Endodermal cell (in vitro differentiated cells): ENCODE measurements at regions not wholly inside any gene's neighbourhood (a gene's known extent, or its start where the extent isn't known, plus 50 kb on each side); places are given as distances from the start of the nearest gene placed in this dataset.

Source experiments
- DNase-seq: peaks from one replicate; pipeline ENCODE4 v3.0.0-alpha.2; 2017
- H3K27ac ChIP-seq: 2 replicates; pipeline ENCODE4 v1.5.1; 2013; ENCODE audit warnings: mild to moderate bottlenecking, low read depth, low read length, moderate library complexity
- H3K27me3 ChIP-seq: 2 replicates; pipeline ENCODE4 v1.6.1; 2013; ENCODE audit warnings: mild to moderate bottlenecking, low read length, moderate library complexity; ENCODE audit not compliant: insufficient read depth, control insufficient read depth, poor library complexity, severe bottlenecking
- H3K36me3 ChIP-seq: 2 replicates; pipeline ENCODE4 v1.7.0; 2013; ENCODE audit warnings: mild to moderate bottlenecking, low read length, moderate library complexity; ENCODE audit not compliant: control insufficient read depth, insufficient read depth
- H3K4me1 ChIP-seq: one replicate; pipeline ENCODE4 v1.7.0; 2013; ENCODE audit warnings: low read length; ENCODE audit not compliant: control insufficient read depth, insufficient read depth
- H3K4me3 ChIP-seq: 2 replicates; pipeline ENCODE4 v1.5.1; 2013; ENCODE audit warnings: mild to moderate bottlenecking, low read length, moderate library complexity
- H3K9ac ChIP-seq: 2 replicates; pipeline ENCODE4 v1.6.1; 2013; ENCODE audit warnings: mild to moderate bottlenecking, low read length, moderate library complexity; ENCODE audit not compliant: poor library complexity, severe bottlenecking; ENCODE audit errors: extremely low read depth
- H3K9me3 ChIP-seq: 2 replicates; pipeline ENCODE4 v1.6.1; 2013; ENCODE audit warnings: mild to moderate bottlenecking, low read length, moderate library complexity; ENCODE audit not compliant: control insufficient read depth
- H3K27ac Mint-ChIP-seq: 2 replicates; pipeline ENCODE4 v1.8.0; 2020; ENCODE audit warnings: mixed read lengths
- H3K27me3 Mint-ChIP-seq: 2 replicates; pipeline ENCODE4 v1.8.0; 2021; ENCODE audit warnings: mild to moderate bottlenecking, mixed read lengths; ENCODE audit not compliant: insufficient read depth
- H3K36me3 Mint-ChIP-seq: 2 replicates; pipeline ENCODE4 v1.8.0; 2020; ENCODE audit warnings: low read depth, mixed read lengths
- H3K4me1 Mint-ChIP-seq: 2 replicates; pipeline ENCODE4 v1.8.0; 2020; ENCODE audit warnings: mixed read lengths
- H3K4me3 Mint-ChIP-seq: 2 replicates; pipeline ENCODE4 v1.8.0; 2020; ENCODE audit warnings: mild to moderate bottlenecking, moderate library complexity, mixed read lengths
- H3K9me3 Mint-ChIP-seq: 2 replicates; pipeline ENCODE4 v1.8.0; 2020; ENCODE audit warnings: mild to moderate bottlenecking, mixed read lengths
- CTCF ChIP-seq: fragments of 200-600 bp; sonication (generic); conservative IDR thresholded peaks from 2 replicates; pipeline ENCODE4 v1.5.0; 2021; ENCODE audit warnings: antibody characterized with exemption, mild to moderate bottlenecking
- WGBS, 2 experiments: methylation state at CpG; one replicate each; pipeline versions ENCODE4 v1.1.5 to v1.1.7; 2013; ENCODE audit warnings: missing lambda C conversion rate in 2 of 2, mixed read lengths in 1 of 2; ENCODE audit not compliant: insufficient coverage in 1 of 2, insufficient read length in 1 of 2; 5-methylcytosine and 5-hydroxymethylcytosine counted together

- H3K27ac ChIP-seq, result no peak overlapping the region
- Mint-ChIP-seq H3K27me3 (no peaks in the 10 kb centered on the region), H3K9me3 (peaks cover 13% of the 10 kb centered on the region), H3K36me3 (peaks cover 2% of the 10 kb centered on the region), H3K27ac (no peak overlapping the region), H3K4me3 (no peak overlapping the region), H3K4me1 (no peaks in the 10 kb centered on the region)
- no peak overlapping the region for H3K4me3 ChIP-seq
- H3K9me3 ChIP-seq, result peaks cover 19% of the 10 kb centered on the region
- no peaks in the 10 kb centered on the region for H3K36me3 ChIP-seq
- no peak for DNase-seq
- WGBS, 2 experiments, result 93 to 100% methylated on average over 2 to 3 of the region's 3 CpGs
- no peaks in the 10 kb centered on the region for H3K4me1 ChIP-seq
- no peak overlapping the region for H3K9ac ChIP-seq
- no peaks in the 10 kb centered on the region for H3K27me3 ChIP-seq
- TF ChIP-seq CTCF, result no peak
These were observed 607.9 kb downstream of the ANKRD50 start for GRCh38 chr4:124104628-124105027.

- H3K27ac Mint-ChIP-seq, result no peak overlapping the region
- no peak for TF ChIP-seq CTCF
- no peaks in the 10 kb centered on the region for H3K27me3 Mint-ChIP-seq
- Histone ChIP-seq H3K27ac (no peak overlapping the region), H3K36me3 (no peaks in the 10 kb centered on the region), H3K4me3 (no peak overlapping the region), H3K9me3 (peaks cover 19% of the 10 kb centered on the region), H3K27me3 (no peaks in the 10 kb centered on the region), H3K9ac (no peak overlapping the region), H3K4me1 (no peaks in the 10 kb centered on the region)
- no peak overlapping the region for H3K4me3 Mint-ChIP-seq
- H3K4me1 Mint-ChIP-seq, result no peaks in the 10 kb centered on the region
- 71 to 91% methylated on average over 2 of the region's 2 CpGs for WGBS, 2 experiments
- H3K9me3 Mint-ChIP-seq, result peaks cover 13% of the 10 kb centered on the region
- H3K36me3 Mint-ChIP-seq, result peaks cover 2% of the 10 kb centered on the region
- DNase-seq, result no peak
These were observed 607.3 kb downstream of the ANKRD50 start for GRCh38 chr4:124105212-124105611.

- Mint-ChIP-seq H3K36me3 (no peaks in the 10 kb centered on the region), H3K27ac (no peak overlapping the region), H3K27me3 (no peaks in the 10 kb centered on the region), H3K4me1 (peaks cover 4% of the 10 kb centered on the region), H3K9me3 (no peaks in the 10 kb centered on the region), H3K4me3 (no peak overlapping the region)
- no peaks in the 10 kb centered on the region for H3K27me3 ChIP-seq
- no peak for DNase-seq
- no peak overlapping the region for H3K27ac ChIP-seq
- WGBS, 2 experiments, result 93% methylated on average over 2 of the region's 2 CpGs; no CpG with 5 or more reads in 1 of the 2 experiments
- H3K36me3 ChIP-seq, result no peaks in the 10 kb centered on the region
- no peak overlapping the region for H3K9ac ChIP-seq
- no peak overlapping the region for H3K4me3 ChIP-seq
- H3K9me3 ChIP-seq, result peaks cover 6% of the 10 kb centered on the region
- no peak for TF ChIP-seq CTCF
- peaks cover 2% of the 10 kb centered on the region for H3K4me1 ChIP-seq
These were observed 601.1 kb downstream of the ANKRD50 start for GRCh38 chr4:124111411-124111810.
